Fibroblast of mammary gland (primary cell): ENCODE measurements at regions not wholly inside any gene's neighbourhood (a gene's known extent, or its start where the extent isn't known, plus 50 kb on each side); places are given as distances from the start of the nearest gene placed in this dataset.

Experiments used
- DNase-seq: peaks from one replicate; pipeline ENCODE4 v3.0.0-alpha.2; 2010; ENCODE audit warnings: low read depth
- H3K4me3 ChIP-seq: 2 replicates; pipeline ENCODE4 v1.5.1; 2011; ENCODE audit warnings: low read depth, mild to moderate bottlenecking, low read length, moderate library complexity; ENCODE audit not compliant: control insufficient read depth
- CTCF ChIP-seq: conservative IDR thresholded peaks from 2 replicates; pipeline ENCODE4 v1.5.1; 2011; ENCODE audit warnings: low read depth, low read length, inconsistent platforms; ENCODE audit not compliant: control insufficient read depth, insufficient read depth

- H3K4me3 ChIP-seq: no peak overlapping the region
- no peak for TF ChIP-seq CTCF
- DNase-seq: no peak
Measured at GRCh38 chr15:70222606-70223005, 124.9 kb upstream of the TLE3 start.

DNA sequence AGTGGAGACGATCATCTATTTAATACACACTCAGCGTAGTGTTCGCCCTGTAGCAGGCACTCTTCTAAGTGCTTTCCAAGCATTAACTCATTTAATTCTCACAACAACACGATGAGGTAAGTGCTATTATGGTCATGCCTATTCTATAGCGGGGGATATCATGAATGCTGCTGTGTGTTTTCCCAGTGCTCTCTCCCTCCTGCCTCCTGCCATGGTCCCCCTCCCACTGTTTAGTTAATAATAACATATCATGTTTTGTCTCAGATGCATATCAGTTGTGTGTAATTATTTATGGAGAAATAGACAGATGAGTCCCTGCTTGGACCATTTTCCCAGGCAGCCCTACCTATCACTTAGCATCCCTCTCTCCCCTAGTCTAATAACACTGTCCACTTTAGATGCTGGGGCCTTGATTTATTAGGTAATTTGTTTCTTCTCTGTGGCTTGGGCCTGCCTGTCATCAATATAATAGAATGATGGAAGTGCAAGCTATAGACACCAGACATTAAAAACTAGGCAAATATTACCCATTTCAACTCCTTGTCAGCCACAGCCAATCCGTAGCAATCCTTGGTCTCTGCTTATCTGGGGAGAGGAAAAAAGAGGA, 122.9 kb upstream of the TLE3 start:
- H3K4me3 ChIP-seq: no peak overlapping the region
- no peak for TF ChIP-seq CTCF
- DNase-seq: no peak

DNA sequence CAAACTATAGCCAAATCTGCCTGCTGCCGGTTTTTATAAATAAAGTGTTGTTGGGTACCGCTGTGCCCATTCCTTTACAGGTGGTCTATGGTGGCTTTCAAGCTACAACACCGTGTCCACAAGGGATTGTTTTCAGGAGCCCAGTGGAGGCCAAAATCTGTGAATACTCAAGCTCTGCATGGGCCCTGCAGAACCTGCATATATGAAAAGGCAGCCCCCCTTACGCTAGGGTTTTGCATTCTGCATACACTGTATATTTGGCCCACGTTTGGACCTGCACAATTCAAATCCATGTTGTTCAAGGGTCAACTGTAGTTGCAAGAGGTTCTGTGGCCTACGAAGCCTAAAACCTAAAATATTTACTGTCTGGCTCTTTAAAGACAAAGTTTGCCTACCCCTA, 122.2 kb upstream of the TLE3 start:
- no peak overlapping the region for H3K4me3 ChIP-seq

GRCh38 chr15:70219256-70219895, 121.7 kb upstream of the TLE3 start:
- no peak for TF ChIP-seq CTCF
- DNase-seq: no peak
- H3K4me3 ChIP-seq: no peak overlapping the region

More for the DNA sequence above, 122.2 kb upstream of the TLE3 start:
- no peak for DNase-seq
- no peak for TF ChIP-seq CTCF

DNA sequence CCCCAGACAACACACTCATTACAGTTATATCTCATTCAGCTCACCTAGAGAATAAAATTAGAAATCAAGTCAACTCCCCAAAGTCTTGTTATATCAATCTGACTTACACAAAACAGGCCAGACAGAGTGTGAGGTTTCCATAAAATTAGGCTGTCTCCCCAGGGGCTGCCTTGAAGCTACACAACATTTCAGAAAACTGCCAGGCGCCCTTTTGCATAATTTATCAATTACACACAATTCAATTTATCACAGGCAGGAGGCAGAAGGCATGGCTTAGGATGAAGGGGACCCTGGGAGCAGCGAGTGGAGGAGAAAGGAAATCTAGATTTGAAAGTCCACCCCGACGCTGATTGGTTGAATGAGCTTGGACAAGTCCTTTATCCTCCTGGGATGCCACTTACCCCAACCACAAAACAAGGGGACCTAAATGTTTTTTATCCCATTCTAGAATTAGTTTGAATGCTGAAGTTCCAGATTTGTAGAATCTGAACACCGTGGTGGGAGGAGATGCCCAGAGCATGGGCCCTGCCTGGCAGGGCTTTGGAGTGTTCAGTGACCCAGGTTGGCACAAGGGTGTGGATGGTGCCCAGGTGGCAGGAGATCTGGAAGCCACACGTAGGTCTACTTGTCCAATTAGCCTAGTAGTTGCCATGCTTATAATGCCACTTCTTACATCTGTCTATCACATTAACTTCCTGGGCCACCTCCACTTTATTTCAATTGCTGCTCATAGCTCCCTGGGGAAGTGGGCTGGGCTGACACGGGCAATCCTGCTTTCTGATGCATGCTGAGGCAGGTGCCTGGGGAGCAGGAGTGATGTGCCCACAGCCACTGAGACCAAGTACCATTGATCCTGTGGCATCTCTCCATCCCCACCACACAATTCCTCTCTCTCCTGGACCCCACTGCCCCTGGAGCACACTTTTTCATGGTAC, 119.8 kb upstream of the TLE3 start:
- TF ChIP-seq CTCF: no peak
- no peak for DNase-seq
- H3K4me3 ChIP-seq: no peak overlapping the region

DNA sequence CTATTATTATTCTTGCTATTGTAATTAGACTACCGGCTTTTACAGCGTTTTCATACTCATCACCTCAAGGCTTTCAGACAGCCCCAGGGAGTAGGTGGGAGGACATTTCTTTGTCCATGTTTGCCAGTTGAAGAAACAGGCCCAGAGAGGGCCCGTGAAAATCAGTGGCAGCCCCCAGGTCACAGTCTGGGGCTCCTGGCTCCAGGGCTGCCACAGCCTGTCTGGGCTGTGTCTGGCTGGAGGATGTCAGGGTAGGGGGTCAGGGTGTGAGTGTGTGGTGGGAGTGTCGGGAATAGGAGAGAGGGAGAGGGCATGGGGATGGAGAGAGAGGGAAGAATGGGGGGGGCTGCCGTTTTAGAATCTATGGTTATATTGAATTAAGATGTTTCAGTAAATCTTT, 118.2 kb upstream of the TLE3 start:
- H3K4me3 ChIP-seq: no peak overlapping the region
- TF ChIP-seq CTCF: no peak
- no peak for DNase-seq
